ENCODE measurements at regions not wholly inside any gene's neighbourhood (a gene's known extent, or its start where the extent isn't known, plus 50 kb on each side); places are given as distances from the start of the nearest gene placed in this dataset.

DNA sequence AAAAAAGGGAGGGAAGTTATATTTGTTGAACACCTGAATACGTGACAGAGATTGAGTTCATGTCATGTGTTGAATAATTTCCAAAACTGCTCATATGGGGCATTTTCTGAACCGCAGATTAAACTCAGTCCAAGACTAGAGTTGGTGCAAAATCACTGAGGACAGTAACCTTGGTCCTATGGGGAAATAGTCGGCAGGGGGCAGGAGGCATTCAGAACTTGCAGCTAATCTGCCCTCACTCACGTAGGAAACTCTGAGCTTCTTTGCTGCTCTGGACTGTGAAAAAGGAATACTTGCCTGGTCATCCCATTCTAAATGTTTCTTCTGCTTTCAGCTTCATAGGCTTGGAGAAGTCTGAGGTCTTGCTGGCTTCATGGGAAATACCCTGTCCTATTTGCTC is 228.3 kb upstream of the ZP4 start:
- no TSS peak for BruUV-seq (replicated peaks)

DNA sequence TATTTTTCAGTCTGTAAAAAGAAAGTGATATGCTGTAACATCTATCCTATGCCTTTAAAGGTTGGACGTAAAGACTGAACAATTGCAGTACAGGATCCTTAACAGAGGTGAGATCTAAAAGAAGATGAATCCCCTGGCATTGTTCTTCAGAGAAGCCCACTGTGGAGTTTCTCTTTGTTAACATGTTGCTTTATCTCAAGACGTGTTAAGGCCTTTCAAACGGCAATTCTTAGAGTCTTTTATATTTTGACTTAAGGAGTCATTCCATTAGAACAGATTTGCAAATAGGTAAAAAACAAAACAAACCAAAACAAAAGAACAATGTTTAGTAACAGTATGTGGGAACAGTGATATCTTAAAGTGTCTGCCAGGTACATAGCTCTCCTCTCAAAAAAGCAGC is 225.1 kb upstream of the ZP4 start:
- no peak overlapping the region for H3K4me3 ChIP-seq (ENCODE audit: low read depth, low read length)
- no peak for DNase-seq
- no peaks in the 10 kb centered on the region for H3K27me3 ChIP-seq (replicated peaks; ENCODE audit: control insufficient read depth, insufficient read depth, low read length)
- Mint-ChIP-seq H3K4me3 (ENCODE audit: unreplicated experiment) (no peak overlapping the region), H3K27ac (ENCODE audit: unreplicated experiment) (no peak overlapping the region), H3K27me3 (ENCODE audit: insufficient read depth, unreplicated experiment) (peaks cover 2% of the 10 kb centered on the region), H3K36me3 (ENCODE audit: insufficient read depth, unreplicated experiment) (no peaks in the 10 kb centered on the region), H3K9me3 (ENCODE audit: unreplicated experiment) (no peaks in the 10 kb centered on the region), H3K4me1 (ENCODE audit: low read depth, unreplicated experiment) (no peaks in the 10 kb centered on the region)
- no peak for TF ChIP-seq CTCF (IDR thresholded peaks at IDR 0.05; ENCODE audit: insufficient read depth in 1 of 2, low read depth in 1 of 2, low read length in 1 of 2, severe bottlenecking in 1 of 2, unreplicated experiment in 1 of 2)
- ChIA-PET POLR2A (no interaction called here), CTCF (no interaction called here)
- no TSS peak for BruUV-seq (replicated peaks)
- no peaks in the 10 kb centered on the region for H3K36me3 ChIP-seq (ENCODE audit: control insufficient read depth, insufficient read depth, low read length)
- intact Hi-C loops (cut with micrococcal nuclease; ENCODE audit: unreplicated experiment): no loop called here
- H3K9me3 ChIP-seq: no peaks in the 10 kb centered on the region
- no peaks in the 10 kb centered on the region for H3K4me1 ChIP-seq

More for the DNA sequence above, 228.3 kb upstream of the ZP4 start:
- H3K27me3 ChIP-seq (replicated peaks; ENCODE audit: control insufficient read depth, insufficient read depth, low read length): no peaks in the 10 kb centered on the region
- intact Hi-C loops (cut with micrococcal nuclease; ENCODE audit: unreplicated experiment): no loop called here
- no peaks in the 10 kb centered on the region for H3K9me3 Mint-ChIP-seq (ENCODE audit: unreplicated experiment)
- H3K27me3 Mint-ChIP-seq (ENCODE audit: insufficient read depth, unreplicated experiment): peaks cover 2% of the 10 kb centered on the region
- H3K4me1 ChIP-seq: no peaks in the 10 kb centered on the region
- POLR2A ChIA-PET: no interaction called here
- H3K27ac Mint-ChIP-seq (ENCODE audit: unreplicated experiment): no peak overlapping the region
- CTCF ChIA-PET: interaction anchor here (0.6 kb wide), 1 partner anchor 291 kb away, joined by 4 read pairs; no protein-coding TSS in a partner anchor
- no peaks in the 10 kb centered on the region for H3K9me3 ChIP-seq
- no peak for TF ChIP-seq CTCF (IDR thresholded peaks at IDR 0.05; ENCODE audit: insufficient read depth in 1 of 2, low read depth in 1 of 2, low read length in 1 of 2, severe bottlenecking in 1 of 2, unreplicated experiment in 1 of 2)
- no peaks in the 10 kb centered on the region for H3K4me1 Mint-ChIP-seq (ENCODE audit: low read depth, unreplicated experiment)
- no peaks in the 10 kb centered on the region for H3K36me3 Mint-ChIP-seq (ENCODE audit: insufficient read depth, unreplicated experiment)
- no peak overlapping the region for H3K4me3 Mint-ChIP-seq (ENCODE audit: unreplicated experiment)
- H3K4me3 ChIP-seq (ENCODE audit: low read depth, low read length): no peak overlapping the region
- H3K36me3 ChIP-seq (ENCODE audit: control insufficient read depth, insufficient read depth, low read length): no peaks in the 10 kb centered on the region
- no peak for DNase-seq

DNA sequence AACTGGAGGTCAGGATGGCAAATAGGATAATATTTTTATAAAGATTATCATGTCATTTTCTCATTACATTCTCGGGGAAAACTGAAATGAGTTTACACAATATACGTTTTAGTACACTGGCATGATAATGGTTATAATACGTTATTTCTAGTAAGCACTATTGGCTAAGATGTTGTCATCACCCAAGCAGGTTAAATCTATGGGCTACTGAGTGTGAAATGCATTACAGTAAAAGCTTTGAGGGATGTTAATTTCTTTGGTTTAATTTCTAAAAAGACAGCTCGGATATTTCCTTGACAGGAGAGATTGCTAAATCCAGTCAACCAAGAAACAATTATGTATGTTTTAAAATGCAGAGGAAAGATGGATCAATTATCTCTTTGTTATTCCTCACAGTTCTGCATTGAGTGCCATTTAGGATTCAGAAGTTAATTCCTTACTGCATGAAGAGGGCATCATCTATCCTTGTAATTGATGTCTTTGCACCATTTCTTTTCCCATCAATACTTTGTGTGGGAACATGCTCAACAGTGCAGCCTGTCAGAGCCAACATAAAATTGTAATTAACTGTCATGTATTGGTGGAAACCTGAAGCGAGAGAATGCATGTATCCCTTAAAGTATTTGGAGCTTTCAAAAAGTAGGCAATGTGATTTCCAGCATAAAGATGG is 222.4 kb upstream of the ZP4 start:
- H3K9me3 Mint-ChIP-seq (ENCODE audit: unreplicated experiment): no peaks in the 10 kb centered on the region
- TF ChIP-seq CTCF (IDR thresholded peaks at IDR 0.05; ENCODE audit: insufficient read depth in 1 of 2, low read depth in 1 of 2, low read length in 1 of 2, severe bottlenecking in 1 of 2, unreplicated experiment in 1 of 2): no peak
- Histone ChIP-seq H3K4me1 (no peaks in the 10 kb centered on the region), H3K27me3 (replicated peaks; ENCODE audit: control insufficient read depth, insufficient read depth, low read length) (no peaks in the 10 kb centered on the region), H3K9me3 (no peaks in the 10 kb centered on the region), H3K36me3 (ENCODE audit: control insufficient read depth, insufficient read depth, low read length) (no peaks in the 10 kb centered on the region), H3K4me3 (ENCODE audit: low read depth, low read length) (no peak overlapping the region)
- H3K4me3 Mint-ChIP-seq (ENCODE audit: unreplicated experiment): no peak overlapping the region
- peaks cover 3% of the 10 kb centered on the region for H3K27me3 Mint-ChIP-seq (ENCODE audit: insufficient read depth, unreplicated experiment)
- BruUV-seq (replicated peaks): no TSS peak
- no peak overlapping the region for H3K27ac Mint-ChIP-seq (ENCODE audit: unreplicated experiment)
- no peaks in the 10 kb centered on the region for H3K4me1 Mint-ChIP-seq (ENCODE audit: low read depth, unreplicated experiment)
- ChIA-PET POLR2A (no interaction called here), CTCF (no interaction called here)
- no peaks in the 10 kb centered on the region for H3K36me3 Mint-ChIP-seq (ENCODE audit: insufficient read depth, unreplicated experiment)
- no peak for DNase-seq
- intact Hi-C loops (cut with micrococcal nuclease; ENCODE audit: unreplicated experiment): no loop called here

Measured in Caco-2 (cell line).